HFFc6 (cell line): ENCODE measurements at regions not wholly inside any gene's neighbourhood (a gene's known extent, or its start where the extent isn't known, plus 50 kb on each side); places are given as distances from the start of the nearest gene placed in this dataset.
A peak's percentile ranks its signal among the peaks of the same experiment; 100 is the strongest.

Experiments used
- DNase-seq: peaks from one replicate; pipeline ENCODE4 v3.0.0-alpha.2; 2018
- H3K27ac Mint-ChIP-seq: 2 replicates; pipeline ENCODE4 v1.8.0; 2020; ENCODE audit warnings: mild to moderate bottlenecking, mixed read lengths
- H3K27me3 Mint-ChIP-seq: 2 replicates; pipeline ENCODE4 v1.8.0; 2021; ENCODE audit warnings: mild to moderate bottlenecking, moderate library complexity, mixed read lengths; ENCODE audit not compliant: insufficient read depth
- H3K36me3 Mint-ChIP-seq: 2 replicates; pipeline ENCODE4 v1.8.0; 2021; ENCODE audit warnings: low read depth, mixed read lengths
- H3K4me1 Mint-ChIP-seq: 2 replicates; pipeline ENCODE4 v1.8.0; 2020; ENCODE audit warnings: low read depth, mixed read lengths
- H3K4me3 Mint-ChIP-seq: 2 replicates; pipeline ENCODE4 v1.8.0; 2020; ENCODE audit warnings: mild to moderate bottlenecking, moderate library complexity, mixed read lengths
- H3K9me3 Mint-ChIP-seq: 2 replicates; pipeline ENCODE4 v1.8.0; 2020; ENCODE audit warnings: mild to moderate bottlenecking, mixed read lengths
- CTCF ChIP-seq: fragments of 200-600 bp; sonication (generic); IDR thresholded peaks from 2 replicates; pipeline ENCODE4 v1.5.0; 2021; ENCODE audit warnings: antibody characterized with exemption, mild to moderate bottlenecking

GRCh38 chr5:15995341-15996052, 184.1 kb downstream of the MARCHF11 start:
- Mint-ChIP-seq H3K4me1 (peaks cover 17% of the 10 kb centered on the region), H3K4me3 (no peak overlapping the region), H3K27ac (no peak overlapping the region), H3K9me3 (peaks cover 18% of the 10 kb centered on the region), H3K27me3 (no peaks in the 10 kb centered on the region; the same call in none of the 2 replicates), H3K36me3 (peaks cover 14% of the 10 kb centered on the region)
- DNase-seq = peak; percentile 38
- TF ChIP-seq CTCF = peak; percentile 80

GRCh38 chr5:15993919-15994318, 185.7 kb downstream of the MARCHF11 start:
- Mint-ChIP-seq H3K27me3 (no peaks in the 10 kb centered on the region; the same call in 1 of the 2 replicates), H3K4me1 (peaks cover 17% of the 10 kb centered on the region), H3K36me3 (peaks cover 15% of the 10 kb centered on the region), H3K9me3 (peaks cover 20% of the 10 kb centered on the region), H3K4me3 (no peak overlapping the region), H3K27ac (no peak overlapping the region)
- DNase-seq = peak; percentile 11
- TF ChIP-seq CTCF = peak; percentile 70

GRCh38 chr5:15993334-15993733, 186.3 kb downstream of the MARCHF11 start:
- H3K4me3 Mint-ChIP-seq = peak overlapping the region; percentile 74
- H3K27ac Mint-ChIP-seq = peak overlapping the region; percentile 88
- no peaks in the 10 kb centered on the region; the same call in 1 of the 2 replicates for H3K27me3 Mint-ChIP-seq
- H3K9me3 Mint-ChIP-seq = peaks cover 20% of the 10 kb centered on the region
- peaks cover 15% of the 10 kb centered on the region for H3K36me3 Mint-ChIP-seq
- H3K4me1 Mint-ChIP-seq = peaks cover 17% of the 10 kb centered on the region
- DNase-seq = peak; percentile 51
- no peak for TF ChIP-seq CTCF

- Mint-ChIP-seq H3K27me3 (no peaks in the 10 kb centered on the region), H3K4me1 (peaks cover 17% of the 10 kb centered on the region), H3K9me3 (peaks cover 20% of the 10 kb centered on the region), H3K27ac (peak overlapping the region; percentile 88), H3K4me3 (peak overlapping the region; percentile 74), H3K36me3 (peaks cover 15% of the 10 kb centered on the region)
- peak; percentile 59 for DNase-seq
- TF ChIP-seq CTCF = 0 out of 2 replicates have a peak, but pooled peaks have one; percentile 27
These were observed 186.7 kb downstream of the MARCHF11 start for GRCh38 chr5:15992918-15993317.

- Mint-ChIP-seq H3K4me1 (peaks cover 17% of the 10 kb centered on the region), H3K27ac (no peak overlapping the region), H3K27me3 (no peaks in the 10 kb centered on the region; the same call in 1 of the 2 replicates), H3K9me3 (peaks cover 20% of the 10 kb centered on the region), H3K36me3 (peaks cover 15% of the 10 kb centered on the region), H3K4me3 (no peak overlapping the region)
- TF ChIP-seq CTCF = no peak
- no peak for DNase-seq
These were observed 188.0 kb downstream of the MARCHF11 start for GRCh38 chr5:15991586-15991985.
